Inflammatory macrophage treated with lipopolysaccharide for 4 hours (primary cell): ENCODE measurements at regions not wholly inside any gene's neighbourhood (a gene's known extent, or its start where the extent isn't known, plus 50 kb on each side); places are given as distances from the start of the nearest gene placed in this dataset.
A peak's percentile ranks its signal among the peaks of the same experiment; 100 is the strongest.
"Not testable (repeated sequence)": the region's sequence is repeated elsewhere in the genome, so short reads cannot be mapped to it uniquely, and the experiment has no call there.

Source experiments
- DNase-seq: peaks from one replicate; pipeline ENCODE4 v3.0.0-alpha.2; 2020

DNA sequence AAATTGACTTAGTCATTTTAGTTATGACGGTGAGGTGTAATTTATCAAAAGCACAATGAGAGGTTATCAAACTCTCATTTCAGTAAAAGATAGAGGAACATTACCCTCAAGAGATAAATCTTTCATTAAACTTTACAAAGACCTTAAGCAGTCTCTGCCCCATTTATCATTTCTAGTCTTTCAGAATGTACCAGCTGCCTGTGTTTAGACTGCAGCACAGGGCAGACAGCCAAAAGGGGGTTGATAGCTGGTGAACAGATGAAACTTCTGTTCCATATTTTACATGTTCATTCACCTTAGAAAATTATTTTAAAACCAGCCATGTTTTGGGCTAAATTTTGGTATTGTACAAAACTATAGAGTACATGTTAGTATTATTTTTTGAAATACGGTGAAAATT lies 514.6 kb upstream of the CNTN3 start:
- DNase-seq: no peak

DNA sequence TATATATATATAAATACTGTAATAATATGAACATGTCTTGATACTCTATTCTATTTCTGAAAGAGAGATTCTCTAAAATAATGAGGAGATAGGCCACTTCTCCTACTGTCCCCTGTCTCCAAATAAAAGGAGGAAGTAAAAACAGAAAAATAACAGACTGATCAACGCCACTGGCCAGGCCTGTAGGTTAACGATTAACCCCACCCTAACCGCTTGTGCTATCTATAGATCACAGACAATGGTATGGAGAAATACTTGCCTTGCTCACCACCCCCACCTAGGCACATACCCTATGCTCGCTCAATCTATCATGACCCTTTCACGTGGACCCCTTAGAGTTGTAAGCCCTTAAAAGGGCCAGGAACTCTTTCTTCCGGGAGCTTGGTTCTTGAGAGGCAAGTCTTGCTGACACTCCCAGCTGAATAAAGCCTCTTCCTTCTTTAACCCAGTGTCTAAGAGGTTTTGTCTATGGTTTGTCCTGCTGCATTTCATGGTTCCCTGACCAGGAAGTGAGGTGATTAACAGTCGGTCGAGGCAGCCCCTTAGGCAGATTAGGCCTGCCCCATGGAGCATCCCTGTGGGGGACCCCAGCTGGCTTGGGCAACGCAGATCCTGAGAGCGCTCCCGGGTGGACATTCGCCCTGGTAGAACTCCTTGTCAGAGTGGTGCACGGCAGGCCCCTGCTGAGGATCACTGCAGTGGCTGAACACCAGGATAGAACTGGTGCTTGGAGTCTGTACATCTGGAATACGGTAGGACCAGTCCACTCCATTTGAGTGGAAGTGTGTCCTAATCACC lies 521.8 kb upstream of the CNTN3 start:
- DNase-seq: no peak

DNA sequence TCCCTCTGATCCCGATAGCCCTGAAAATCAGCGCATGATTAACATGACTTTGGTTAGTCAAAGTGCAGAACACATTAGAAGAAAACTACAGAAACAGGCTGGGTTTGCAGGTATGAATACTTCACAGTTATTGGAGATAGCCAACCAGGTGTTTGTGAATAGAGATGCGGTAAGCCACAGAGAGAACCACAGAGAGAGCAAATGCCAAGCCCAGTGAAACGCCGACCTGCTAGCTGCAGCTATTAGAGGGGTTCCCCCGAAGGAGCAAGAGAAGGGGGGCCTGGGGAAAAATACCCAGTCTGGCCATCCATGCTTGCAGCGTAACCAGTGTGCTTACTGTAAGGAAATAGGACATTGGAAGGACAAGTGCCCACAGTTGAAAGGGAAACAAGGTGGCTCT lies 523.9 kb upstream of the CNTN3 start:
- no peak for DNase-seq

DNA sequence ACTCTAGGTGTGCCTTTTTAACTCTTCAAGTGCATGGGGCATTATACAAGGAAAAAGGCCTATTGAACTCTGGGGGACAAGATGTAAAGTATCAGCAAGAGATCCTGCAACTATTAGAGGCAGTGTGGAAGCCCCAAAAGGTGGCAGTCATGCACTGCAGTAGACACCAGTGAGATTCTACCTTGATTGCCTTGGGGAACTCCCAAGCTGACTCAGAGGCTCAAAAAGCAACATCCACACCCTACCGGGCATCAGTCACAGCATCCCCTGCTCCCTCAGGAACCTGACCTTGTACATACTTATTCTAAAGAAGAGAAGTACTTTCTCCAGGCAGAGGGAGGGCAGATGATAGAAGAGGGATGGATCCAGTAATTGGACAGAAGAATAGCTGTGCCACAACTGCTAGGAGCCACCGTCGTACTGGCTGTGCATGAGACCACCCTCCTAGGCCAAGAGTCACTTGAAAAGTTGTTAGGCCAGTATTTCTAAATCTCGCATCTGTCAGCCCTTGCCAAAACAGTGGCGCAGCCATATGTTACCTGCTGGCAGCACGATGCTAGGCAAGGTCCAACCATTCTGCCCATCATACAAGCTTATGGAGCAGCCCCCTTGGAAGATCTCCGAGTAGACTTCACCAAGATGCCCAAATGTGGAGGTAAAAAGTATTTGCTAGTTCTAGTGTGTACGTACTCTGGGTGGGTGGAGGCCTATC lies 523.1 kb upstream of the FRG2C start:
- DNase-seq: no peak

DNA sequence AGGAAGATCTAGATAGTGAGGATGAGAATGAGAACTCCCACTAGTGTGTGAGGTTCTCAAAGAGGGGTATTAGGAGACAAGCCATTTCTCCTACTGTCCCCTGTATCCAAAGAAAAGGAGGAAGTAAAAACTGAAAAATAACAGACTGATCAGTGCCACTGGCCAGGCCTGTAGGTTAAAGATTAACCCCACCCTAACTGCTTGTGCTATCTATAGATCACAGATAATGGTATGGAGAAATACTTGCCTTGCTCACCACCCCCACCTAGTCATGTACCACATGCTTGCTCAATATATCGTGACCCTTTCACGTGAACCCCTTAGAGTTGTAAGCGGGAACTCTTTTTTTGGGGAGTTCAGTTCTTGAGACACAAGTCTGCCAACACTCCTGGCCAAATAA lies 519.7 kb upstream of the FRG2C start:
- DNase-seq: no peak

DNA sequence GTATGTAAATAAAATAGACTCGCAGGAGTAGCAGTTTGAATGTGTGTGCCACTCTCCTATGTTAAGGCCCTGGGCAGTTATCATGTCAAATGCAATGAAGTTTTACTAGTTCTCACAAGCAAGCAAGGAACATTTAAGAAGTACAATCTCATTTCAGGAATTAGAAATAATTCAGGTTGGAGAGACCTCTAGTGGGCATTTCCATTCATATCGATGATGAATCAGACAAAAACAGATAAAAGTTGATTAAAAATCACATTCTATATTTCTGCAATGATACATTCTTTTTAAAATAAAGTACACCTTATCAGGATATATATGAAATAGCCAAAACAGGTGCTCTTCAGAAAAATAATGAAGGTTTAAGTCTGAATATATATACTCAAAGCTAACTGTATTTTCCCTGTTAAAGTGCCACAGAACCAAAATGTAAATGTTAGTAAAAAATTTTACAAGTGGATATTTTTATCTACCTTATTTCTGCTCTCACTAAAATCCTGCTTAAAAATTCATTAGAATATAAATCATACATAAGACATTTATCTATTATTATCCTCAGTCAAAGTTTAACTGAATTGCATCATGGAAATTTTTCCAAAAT lies 492.4 kb upstream of the FRG2C start:
- DNase-seq: no peak

DNA sequence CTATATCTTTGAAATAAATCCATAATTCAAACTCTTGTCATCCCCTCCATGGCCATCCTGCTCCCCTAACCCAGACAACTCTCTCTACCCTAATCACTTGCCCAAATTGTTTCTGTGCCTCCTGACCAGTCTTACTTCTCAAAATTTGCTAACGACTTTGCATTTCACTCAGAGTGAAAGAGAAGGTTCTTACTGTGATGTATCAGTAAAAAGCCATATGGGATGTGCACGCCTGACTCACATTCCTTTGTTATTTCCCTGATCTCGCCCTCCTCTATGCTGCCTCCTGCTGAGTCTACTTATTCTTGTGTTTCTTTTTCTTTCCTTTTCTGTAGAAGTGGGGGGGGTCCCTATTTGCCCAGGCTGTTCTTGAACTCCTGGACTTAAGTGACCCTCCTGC lies 487.2 kb upstream of the FRG2C start:
- peak; percentile 4 for DNase-seq

DNA sequence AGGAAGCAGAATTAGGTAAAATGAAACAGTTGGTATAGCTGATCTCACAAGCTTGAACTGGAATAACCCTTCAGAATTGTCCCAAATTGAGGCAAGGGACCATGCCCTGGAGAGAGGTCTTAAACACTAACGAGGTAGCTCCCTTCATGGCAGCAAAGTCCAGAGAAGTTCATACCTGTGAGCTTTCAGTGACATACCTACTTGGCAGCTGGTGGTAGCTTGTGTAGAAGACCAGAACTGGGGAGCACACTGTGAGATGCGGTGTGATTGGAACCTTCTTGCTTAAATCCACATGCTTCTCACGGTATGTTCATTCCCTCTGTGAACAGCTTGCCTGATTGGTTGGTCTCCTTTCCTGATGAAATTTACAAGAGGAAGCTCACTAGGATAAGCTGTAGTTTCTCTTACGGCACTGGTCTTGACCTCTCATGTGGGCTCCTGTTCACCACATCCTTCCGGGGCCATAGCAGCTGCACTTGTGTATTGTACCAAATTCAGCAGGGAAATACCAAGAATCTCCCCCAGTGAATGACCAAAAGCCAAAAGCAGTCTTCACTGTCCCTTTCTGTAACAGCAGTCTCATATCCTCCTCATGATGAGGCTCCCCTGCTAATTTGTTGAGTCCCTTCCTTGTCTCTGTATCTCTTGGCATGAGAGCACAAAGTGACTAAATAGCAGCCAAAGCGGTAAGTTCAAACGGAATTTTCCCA lies 483.7 kb upstream of the FRG2C start:
- no peak for DNase-seq

DNA sequence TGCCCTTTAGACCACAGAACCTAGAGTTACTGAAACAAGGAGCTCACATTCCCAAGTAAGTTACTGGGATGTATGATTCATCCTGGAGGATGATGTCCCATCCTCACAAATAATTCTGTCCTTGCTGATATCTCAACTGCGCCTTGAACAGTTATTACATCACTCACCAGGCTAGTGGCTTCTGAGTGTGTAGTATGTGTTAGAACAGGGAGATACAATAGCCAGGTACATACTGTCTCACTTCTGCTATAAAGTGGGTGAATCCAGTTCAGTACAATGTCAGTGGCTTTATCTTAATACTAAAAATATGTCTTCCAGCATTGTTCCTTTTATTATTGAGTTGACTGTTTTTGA lies 483.2 kb upstream of the FRG2C start:
- DNase-seq: no peak

DNA sequence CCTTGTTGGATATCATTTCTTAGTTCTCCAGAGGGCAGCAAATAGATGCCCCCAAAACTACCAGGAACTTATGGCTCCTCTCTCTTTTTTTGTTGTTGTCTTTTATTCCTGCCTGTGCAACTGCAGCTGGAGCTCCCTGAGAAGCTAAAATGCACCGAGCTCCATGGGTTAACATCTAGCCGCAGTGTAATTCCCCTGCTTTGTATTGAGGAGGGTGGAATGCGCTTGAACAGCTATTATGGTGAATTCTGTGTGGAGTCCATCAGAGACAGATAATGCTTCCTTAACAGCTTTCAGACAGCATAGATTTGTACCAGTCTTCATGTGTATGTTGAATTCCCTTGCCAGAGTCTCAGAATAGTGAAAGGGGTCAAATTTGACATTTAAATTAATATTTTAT lies 475.2 kb upstream of the FRG2C start:
- DNase-seq: no peak

DNA sequence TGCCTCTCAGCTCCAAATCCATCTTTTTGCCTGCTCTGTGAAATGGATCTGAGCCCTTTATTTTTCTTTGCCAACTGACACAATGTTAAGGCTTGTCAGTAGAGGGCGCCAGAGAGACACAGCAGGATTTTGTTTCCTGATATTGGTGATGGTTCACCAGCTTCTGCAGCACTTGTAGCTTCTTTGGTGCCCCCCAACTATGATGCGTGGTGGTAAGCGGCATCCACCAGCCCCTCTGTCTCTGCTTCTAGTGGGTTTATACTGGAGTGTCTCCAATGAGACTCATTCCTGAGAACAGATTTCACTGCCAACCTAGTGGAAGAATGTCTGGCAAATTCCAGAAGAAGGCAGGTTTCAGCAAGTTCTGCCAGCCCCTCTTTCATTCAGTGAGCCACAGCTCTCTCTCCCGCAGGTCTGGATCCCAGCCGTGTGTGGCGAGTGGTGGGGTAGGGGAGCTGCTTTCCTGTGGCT lies 471.9 kb upstream of the FRG2C start:
- DNase-seq: peak; percentile 50

DNA sequence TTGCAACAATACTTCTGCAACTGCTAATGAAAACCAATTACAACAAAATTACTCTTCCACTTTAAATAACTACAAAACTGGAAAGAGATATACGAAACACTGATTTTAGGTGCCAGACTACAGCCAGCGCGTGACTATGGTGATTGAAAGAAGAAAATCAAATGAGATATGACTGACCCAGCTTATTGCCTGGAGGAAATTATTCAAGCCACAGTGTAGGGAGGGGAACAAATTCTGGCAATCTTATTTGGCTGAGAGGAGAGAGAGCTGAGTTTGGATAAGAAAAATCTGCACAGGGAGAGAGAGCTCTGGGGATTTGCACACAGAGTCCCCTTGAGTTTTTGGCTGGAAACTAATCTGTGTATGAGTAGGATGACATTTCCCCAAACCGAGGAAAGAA lies 470.3 kb upstream of the FRG2C start:
- DNase-seq: no peak

DNA sequence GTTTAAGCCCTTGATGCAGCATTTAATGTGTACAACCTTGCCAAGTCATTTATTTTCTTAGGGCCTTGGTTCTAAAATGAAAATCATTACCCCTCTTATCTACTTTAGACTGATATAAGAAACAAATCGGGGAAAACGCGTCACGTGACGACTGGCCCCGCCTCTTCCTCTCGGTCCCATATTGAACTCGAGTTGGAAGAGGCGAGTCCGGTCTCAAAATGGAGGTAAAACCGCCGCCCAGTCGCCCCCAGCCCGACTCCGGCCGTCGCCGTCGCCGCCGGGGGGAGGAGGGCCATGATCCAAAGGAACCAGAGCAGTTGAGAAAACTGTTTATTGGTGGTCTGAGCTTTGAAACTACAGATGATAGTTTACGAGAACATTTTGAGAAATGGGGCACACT lies 449.8 kb upstream of the FRG2C start:
- not testable (repeated sequence) for DNase-seq

DNA sequence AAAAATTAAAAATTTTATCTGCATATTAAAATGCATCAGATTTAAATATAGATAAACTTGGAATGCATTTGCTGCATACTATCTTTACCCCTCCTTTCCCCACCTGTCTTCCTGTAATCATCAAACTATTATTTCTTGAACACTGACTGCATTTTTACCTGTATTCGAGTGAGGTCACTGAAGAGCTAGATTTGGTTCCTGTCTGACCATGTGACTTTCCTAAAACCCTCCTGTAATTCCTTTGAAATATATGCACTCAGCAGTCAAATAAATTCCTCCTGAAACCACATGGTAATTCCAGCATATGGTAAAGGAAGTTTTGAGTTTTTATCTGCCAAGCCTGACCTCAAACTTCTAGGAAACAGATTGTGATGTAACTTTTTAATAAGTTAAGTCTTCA lies 445.6 kb upstream of the FRG2C start:
- DNase-seq: no peak

DNA sequence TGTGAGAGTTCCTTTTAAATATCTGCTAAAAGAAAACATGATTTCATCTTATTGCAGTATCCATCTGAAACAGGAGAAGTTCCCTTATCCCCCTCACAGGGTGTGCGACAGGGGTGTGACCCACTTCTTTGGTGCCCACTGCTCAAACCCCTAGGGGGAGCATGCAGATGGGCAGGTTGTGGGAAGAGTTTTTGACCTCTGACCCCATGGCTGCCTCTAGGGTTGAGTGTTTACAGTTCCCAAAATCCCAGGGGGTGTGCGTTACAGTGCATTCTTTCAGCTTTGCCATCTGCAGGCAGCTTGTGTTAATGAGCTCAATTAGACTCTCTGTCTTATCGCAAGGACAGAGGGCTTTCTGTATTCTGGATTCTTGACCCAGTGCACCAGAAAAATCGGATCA lies 443.2 kb upstream of the FRG2C start:
- DNase-seq: no peak

DNA sequence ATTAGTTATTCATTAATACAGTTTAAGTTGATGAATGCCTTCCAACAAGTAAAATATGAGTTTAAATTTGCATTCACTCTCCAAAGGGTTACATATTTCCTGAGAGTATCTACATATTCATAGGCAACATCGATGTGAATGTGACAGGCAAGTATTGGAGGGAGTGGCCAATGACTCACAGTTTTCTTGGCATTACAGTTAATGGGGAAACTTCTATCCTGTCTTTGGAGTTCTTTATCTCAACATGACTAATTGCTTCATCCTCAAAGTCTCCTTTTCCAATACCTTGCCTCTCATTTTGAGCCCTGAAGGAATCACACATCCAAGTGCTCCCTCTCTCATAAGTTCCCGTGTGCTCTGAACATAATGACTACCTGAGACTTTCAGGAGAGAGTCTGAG lies 439.7 kb upstream of the FRG2C start:
- no peak for DNase-seq

DNA sequence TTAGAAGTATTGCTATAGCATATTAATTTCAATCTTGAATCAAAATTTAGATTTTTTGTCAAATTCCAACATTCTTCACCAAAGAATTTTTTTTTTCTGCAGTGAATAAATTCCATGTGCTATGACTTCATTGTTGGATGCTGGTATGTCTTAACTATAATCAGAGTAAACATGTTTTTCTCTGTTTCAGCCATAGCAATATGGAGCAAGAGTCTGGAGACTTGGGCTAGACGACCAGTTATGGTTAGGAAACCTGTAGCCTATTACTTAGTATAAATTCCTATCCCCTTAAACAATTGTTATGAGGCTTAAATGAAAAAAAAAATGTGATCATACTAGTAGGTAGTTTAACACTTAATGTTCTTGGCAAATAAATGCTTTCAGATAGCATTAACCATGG lies 431.9 kb upstream of the FRG2C start:
- DNase-seq: no peak

DNA sequence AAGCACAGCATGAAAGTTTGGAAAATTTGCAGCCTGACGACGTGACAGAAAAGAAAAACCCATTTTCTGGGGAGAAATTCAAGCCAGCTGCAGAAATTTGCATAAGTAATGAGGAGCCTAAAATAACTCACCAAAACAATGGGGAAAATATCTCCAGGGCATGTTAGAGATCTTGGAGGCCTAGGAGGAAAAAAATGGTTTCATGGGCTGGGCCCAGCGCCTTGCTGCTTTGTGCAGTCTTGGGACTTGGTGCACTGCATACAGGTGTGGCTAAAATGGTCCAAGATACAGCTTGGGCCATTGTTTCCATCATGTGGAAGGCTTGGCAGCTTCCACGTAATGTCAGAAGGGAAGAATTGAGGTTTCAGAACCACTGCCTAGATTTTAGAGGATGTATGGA lies 428.5 kb upstream of the FRG2C start:
- no peak for DNase-seq

DNA sequence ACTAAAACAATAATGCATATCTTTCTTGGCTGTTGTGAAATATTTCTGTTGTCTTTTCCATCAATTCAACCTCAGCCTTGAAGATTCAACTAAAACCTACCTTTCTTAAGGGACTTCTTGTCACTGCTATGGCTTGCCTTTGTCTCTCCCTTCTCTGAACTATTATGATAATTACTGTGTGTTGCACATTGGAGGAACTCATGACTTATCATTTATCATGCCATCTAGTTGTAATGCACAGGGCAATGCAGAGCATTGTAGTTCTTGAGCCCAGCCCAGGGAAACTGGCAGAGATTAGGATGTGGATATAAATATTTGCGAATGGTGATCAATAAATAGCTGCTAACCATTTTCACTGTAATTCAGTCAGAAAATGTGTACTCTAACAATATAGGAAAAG lies 427.1 kb upstream of the FRG2C start:
- DNase-seq: no peak

DNA sequence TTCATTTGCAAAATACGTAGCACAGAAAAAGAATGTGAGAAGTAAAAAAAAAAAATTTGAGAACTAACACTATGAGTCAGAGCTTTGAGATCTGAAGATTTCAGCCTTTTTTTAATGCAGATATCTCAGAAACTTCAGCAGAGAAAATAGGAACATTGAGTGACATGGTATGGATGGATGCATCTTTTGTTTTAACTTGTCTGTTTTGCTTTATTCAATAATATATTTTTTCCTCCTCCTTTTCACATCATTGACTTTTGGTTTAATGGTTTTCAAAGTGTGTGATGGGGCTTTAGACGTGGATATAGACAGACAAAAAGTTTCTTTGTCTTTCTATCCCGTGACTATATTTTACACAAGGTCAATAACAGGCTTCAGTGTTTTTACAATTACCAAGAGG lies 426.7 kb upstream of the FRG2C start:
- DNase-seq: no peak

DNA sequence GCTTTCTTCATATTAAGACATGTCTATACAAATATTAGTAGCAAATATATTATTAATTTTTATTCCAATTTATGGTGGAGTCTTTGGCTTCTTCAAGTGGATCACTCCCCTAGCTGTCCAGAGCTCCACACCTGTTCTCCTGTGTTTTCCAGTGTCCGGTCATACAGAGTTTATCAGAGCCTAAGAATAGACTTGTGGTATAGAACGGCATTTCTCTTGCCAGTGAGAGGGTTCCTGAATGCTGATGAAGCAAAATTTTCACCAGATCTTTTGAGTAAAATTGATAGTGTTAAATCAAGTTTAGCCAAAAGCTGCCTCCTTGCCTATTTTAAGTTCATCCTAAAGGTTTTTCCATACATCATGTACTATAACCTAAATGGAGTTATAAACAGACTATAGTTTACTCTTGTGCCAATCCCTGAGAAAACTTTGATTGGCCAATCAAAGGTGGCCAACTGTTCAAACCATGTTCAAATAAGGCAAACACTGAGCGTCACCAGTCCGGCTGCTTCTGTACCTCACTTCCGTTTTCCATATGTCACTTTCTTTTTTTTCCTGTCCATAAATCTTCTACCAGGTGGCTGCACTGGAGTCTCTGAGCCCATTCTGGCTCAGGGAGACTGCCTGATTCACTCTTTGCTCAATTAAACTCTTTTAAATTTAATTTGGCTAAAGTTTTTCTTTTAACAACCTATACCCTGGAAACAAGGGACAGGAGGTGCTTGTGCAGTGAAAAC lies 422.7 kb upstream of the FRG2C start:
- peak; percentile 26 for DNase-seq

DNA sequence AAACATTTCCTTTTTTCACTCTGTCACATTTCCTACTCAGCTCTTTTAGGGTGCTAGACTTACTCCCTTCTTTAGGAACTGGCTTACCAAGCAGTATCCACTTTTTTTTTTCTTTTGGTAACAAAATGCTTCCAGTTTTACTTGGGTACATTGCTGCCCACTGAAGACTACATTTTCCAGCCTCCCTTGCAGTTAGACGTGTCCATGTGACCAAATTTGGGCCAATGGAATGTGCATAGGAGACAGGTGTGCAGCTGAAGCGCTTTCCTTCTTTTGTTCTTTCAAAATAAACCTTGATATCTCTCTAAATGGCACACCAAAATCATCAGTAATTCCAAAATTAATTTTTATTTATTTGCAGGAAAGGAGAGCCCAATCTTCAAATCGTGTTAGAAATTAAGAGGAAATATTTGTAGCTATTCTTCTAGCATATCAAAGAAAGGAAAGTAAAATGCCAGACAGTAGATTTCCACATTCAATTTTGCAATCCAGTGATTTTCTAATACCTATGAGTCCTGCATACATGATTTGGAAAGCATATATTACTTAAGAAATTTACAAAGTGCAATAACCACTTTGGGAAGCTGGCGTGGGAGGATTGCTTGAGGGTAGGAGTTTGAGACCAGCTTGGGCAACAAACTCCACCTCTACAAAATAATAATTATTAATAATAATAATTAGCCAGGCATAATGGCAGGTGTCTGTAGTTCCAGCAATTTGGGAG lies 422.0 kb upstream of the FRG2C start:
- DNase-seq: peak; percentile 83
